H1 (cell line): ENCODE measurements at regions not wholly inside any gene's neighbourhood (a gene's known extent, or its start where the extent isn't known, plus 50 kb on each side); places are given as distances from the start of the nearest gene placed in this dataset.

Experiments used
- CTCF ChIA-PET: fragments of 300-600 bp; sonication (Branson Sonifier 250); formaldehyde crosslinking; loops from one replicate; lab custom pipeline; 2021; ENCODE audit not compliant: partially characterized antibody; lab: Charles Lee
- POLR2A ChIA-PET: fragments of 300-600 bp; sonication (Branson Sonifier 250); formaldehyde crosslinking; loops from one replicate; lab custom pipeline; 2021; ENCODE audit warnings: inconsistent platforms; ENCODE audit not compliant: partially characterized antibody; lab: Charles Lee
- DNase-seq, 2 experiments: peaks; one replicate each; pipeline versions ENCODE4 v3.0.0 to v3.0.0-alpha.2; 2010 to 2022; ENCODE audit warnings: low spot score in 2 of 2, low read depth in 1 of 2, mixed read lengths in 1 of 2
- FAIRE-seq: peaks from 2 replicates; lab custom pipeline; 2011; peaks lifted over from hg19 to GRCh38; lab: Jason Lieb, UNC
- H2AFZ ChIP-seq: 2 replicates; pipeline ENCODE4 v1.8.1; 2012; ENCODE audit warnings: low read length, inconsistent platforms
- H2AK5ac ChIP-seq: 2 replicates; pipeline ENCODE4 v1.6.1; 2013; ENCODE audit warnings: low read depth, low read length
- H2BK120ac ChIP-seq: replicated peaks from 2 replicates; pipeline ENCODE3; 2013; ENCODE audit warnings: low read depth, low read length, inconsistent platforms
- H2BK12ac ChIP-seq: 2 replicates; pipeline ENCODE4 v1.6.1; 2013; ENCODE audit warnings: low read depth, low read length
- H2BK15ac ChIP-seq: 2 replicates; pipeline ENCODE4 v1.6.1; 2013; ENCODE audit warnings: low read length
- H2BK20ac ChIP-seq: 2 replicates; pipeline ENCODE4 v1.6.1; 2013; ENCODE audit warnings: low read length
- H2BK5ac ChIP-seq: 2 replicates; pipeline ENCODE4 v1.6.1; 2013; ENCODE audit warnings: low read depth, low read length
- H3K14ac ChIP-seq: 2 replicates; pipeline ENCODE4 v1.6.1; 2013; ENCODE audit warnings: inconsistent platforms; ENCODE audit not compliant: insufficient read length
- H3K18ac ChIP-seq: 2 replicates; pipeline ENCODE4 v1.6.1; 2013; ENCODE audit warnings: low read length; ENCODE audit errors: extremely low read depth
- H3K23ac ChIP-seq: 2 replicates; pipeline ENCODE4 v1.6.1; 2013; ENCODE audit warnings: inconsistent platforms; ENCODE audit not compliant: insufficient read length
- H3K23me2 ChIP-seq: 2 replicates; pipeline ENCODE4 v1.6.1; 2013; ENCODE audit warnings: low read depth, low read length
- H3K27ac ChIP-seq: 2 replicates; pipeline ENCODE4 v1.6.1; 2011; ENCODE audit warnings: low read depth, low read length, inconsistent platforms
- H3K27me3 ChIP-seq, 4 experiments: replicated peaks in 1 of 4; 1 replicate in 1 of 4; 2 replicates in 3 of 4; pipeline versions ENCODE4 v1.6.1 to v1.8.1; 2011 to 2013; ENCODE audit warnings: low read length in 3 of 4, mild to moderate bottlenecking in 3 of 4, inconsistent platforms in 2 of 4, mixed read lengths in 2 of 4, moderate library complexity in 1 of 4; ENCODE audit not compliant: control insufficient read depth in 3 of 4, insufficient read depth in 3 of 4; ENCODE audit errors: extremely low read depth in 1 of 4
- H3K36me3 ChIP-seq, 4 experiments: 2 replicates each; pipeline versions ENCODE4 v1.6.1 to v1.8.1; 2011 to 2013; ENCODE audit warnings: mild to moderate bottlenecking in 4 of 4, low read length in 3 of 4, moderate library complexity in 2 of 4, control low read depth in 1 of 4, inconsistent platforms in 1 of 4; ENCODE audit not compliant: insufficient read depth in 4 of 4, control insufficient read depth in 2 of 4
- H3K4ac ChIP-seq: replicated peaks from 2 replicates; pipeline ENCODE3; 2013; ENCODE audit warnings: low read length, low read depth, mixed read lengths, inconsistent platforms; ENCODE audit not compliant: insufficient read length
- H3K4me1 ChIP-seq, 4 experiments: replicated peaks in 1 of 4; 1 replicate in 1 of 4; 2 replicates in 3 of 4; pipeline versions ENCODE4 v1.6.1 to v1.8.1; 2011 to 2013; ENCODE audit warnings: low read length in 3 of 4, inconsistent platforms in 2 of 4, mixed read lengths in 1 of 4; ENCODE audit not compliant: insufficient read depth in 4 of 4, control insufficient read depth in 3 of 4
- H3K4me2 ChIP-seq, 2 experiments: 2 replicates each; pipeline versions ENCODE4 v1.6.1 to v1.8.1; 2011 to 2013; ENCODE audit warnings: low read depth in 2 of 2, low read length in 2 of 2, control low read depth in 1 of 2, inconsistent platforms in 1 of 2, mild to moderate bottlenecking in 1 of 2; ENCODE audit not compliant: insufficient read depth in 1 of 2
- H3K4me3 ChIP-seq, 4 experiments: fragments of 200-600, 300-600 bp in 1 of 4; sonication (generic), shearing (Covaris generic), sonication (Bioruptor Twin) in 1 of 4; 2 replicates each; pipeline versions ENCODE4 v1.5.1 to v1.8.1; 2011 to 2016; ENCODE audit warnings: low read length in 4 of 4, low read depth in 3 of 4, control low read depth in 2 of 4, inconsistent platforms in 2 of 4, mild to moderate bottlenecking in 2 of 4, mixed read lengths in 1 of 4, moderate library complexity in 1 of 4; ENCODE audit not compliant: insufficient read depth in 2 of 4; ENCODE audit errors: extremely low read depth in 1 of 4
- H3K56ac ChIP-seq: replicated peaks from 2 replicates; pipeline ENCODE3; 2013; ENCODE audit warnings: low read depth, mild to moderate bottlenecking, mixed read lengths, low read length, inconsistent platforms; ENCODE audit not compliant: insufficient read length
- H3K79me1 ChIP-seq: 2 replicates; pipeline ENCODE4 v1.6.1; 2013; ENCODE audit warnings: low read depth, low read length, control low read depth
- H3K79me2 ChIP-seq, 2 experiments: 2 replicates each; pipeline versions ENCODE4 v1.6.1 to v1.8.1; 2012 to 2013; ENCODE audit warnings: low read length in 2 of 2, mild to moderate bottlenecking in 2 of 2, inconsistent platforms in 1 of 2; ENCODE audit not compliant: insufficient read depth in 2 of 2, control insufficient read depth in 1 of 2
- H3K9ac ChIP-seq, 4 experiments: replicated peaks in 1 of 4; 1 replicate in 1 of 4; 2 replicates in 3 of 4; pipeline versions ENCODE4 v1.6.1 to v1.8.1; 2011 to 2013; ENCODE audit warnings: low read depth in 3 of 4, low read length in 3 of 4, control low read depth in 2 of 4, mild to moderate bottlenecking in 2 of 4, moderate library complexity in 2 of 4, inconsistent platforms in 1 of 4; ENCODE audit errors: extremely low read depth in 1 of 4
- H3K9me3 ChIP-seq, 2 experiments: 2 replicates each; pipeline versions ENCODE4 v1.6.1 to v1.8.1; 2012 to 2013; ENCODE audit warnings: mild to moderate bottlenecking in 2 of 2, moderate library complexity in 2 of 2, control low read depth in 1 of 2, inconsistent platforms in 1 of 2, low read depth in 1 of 2, low read length in 1 of 2, mixed read lengths in 1 of 2; ENCODE audit not compliant: insufficient read depth in 2 of 2
- H4K20me1 ChIP-seq, 2 experiments: replicated peaks in 1 of 2; 2 replicates each; pipeline versions ENCODE3 to v1.8.1; 2011 to 2013; ENCODE audit warnings: inconsistent platforms in 2 of 2, low read length in 2 of 2, mild to moderate bottlenecking in 1 of 2; ENCODE audit not compliant: insufficient read depth in 2 of 2, control insufficient read depth in 1 of 2
- H4K5ac ChIP-seq: 2 replicates; pipeline ENCODE4 v1.6.1; 2013; ENCODE audit warnings: low read length, low read depth, mixed read lengths, inconsistent platforms; ENCODE audit not compliant: insufficient read length
- H4K8ac ChIP-seq: 2 replicates; pipeline ENCODE4 v1.8.0; 2013; ENCODE audit warnings: mild to moderate bottlenecking, moderate library complexity, low read length, inconsistent platforms; ENCODE audit not compliant: insufficient read depth; ENCODE audit errors: extremely low read depth
- H4K91ac ChIP-seq: replicated peaks from 2 replicates; pipeline ENCODE3; 2013; ENCODE audit warnings: low read length, mixed read lengths, inconsistent platforms; ENCODE audit not compliant: insufficient read length
- CHD2 ChIP-seq: IDR thresholded peaks from 2 replicates; pipeline ENCODE4 v1.6.1; 2012; ENCODE audit warnings: low read length, improper control_type of control experiment
- EGR1 ChIP-seq: IDR thresholded peaks from 2 replicates; pipeline ENCODE4 v1.6.1; 2011; ENCODE audit warnings: low read depth, low read length, borderline replicate concordance
- HDAC6 ChIP-seq: IDR thresholded peaks from one replicate; pipeline ENCODE4 v1.7.1; 2012; ENCODE audit warnings: low read depth, mild to moderate bottlenecking, inconsistent platforms, low read length, moderate library complexity
- MAFK ChIP-seq: IDR thresholded peaks from 2 replicates; pipeline ENCODE4 v1.6.1; 2012; ENCODE audit warnings: low read depth, mild to moderate bottlenecking, improper control_type of control experiment, low read length
- PHF8 ChIP-seq: fragments of 200-600 bp; sonication (generic); conservative IDR thresholded peaks from 2 replicates; pipeline ENCODE4 v1.7.1; 2012; ENCODE audit warnings: low read depth, mild to moderate bottlenecking, inconsistent platforms, low read length, moderate library complexity
- RBBP5 ChIP-seq: IDR thresholded peaks from 2 replicates; pipeline ENCODE4 v1.7.1; 2012; ENCODE audit warnings: low read depth, mild to moderate bottlenecking, inconsistent platforms, low read length, moderate library complexity, borderline replicate concordance
- TAF1 ChIP-seq: IDR thresholded peaks from 2 replicates; pipeline ENCODE4 v1.6.1; 2011; ENCODE audit warnings: mild to moderate bottlenecking, low read depth, low read length
- WGBS, 2 experiments: shearing (Covaris generic) in 1 of 2; methylation state at CpG; one replicate each; pipeline versions ENCODE4 v1.1.6 to v1.1.7; 2013 to 2015; ENCODE audit warnings: low lambda C conversion rate in 2 of 2, mixed read lengths in 2 of 2, inconsistent platforms in 1 of 2, low coverage in 1 of 2, missing lambda C conversion rate in 1 of 2; ENCODE audit not compliant: insufficient replicate concordance in 2 of 2, insufficient coverage in 1 of 2, insufficient read length in 1 of 2; ENCODE audit errors: extremely low coverage in 1 of 2, missing lambda C conversion rate in 1 of 2; 5-methylcytosine and 5-hydroxymethylcytosine counted together
- TF ChIP-seq, protein P1 (sequence below): IDR thresholded peaks from 2 replicates; pipeline ENCODE4 v1.6.1; 2012; ENCODE audit warnings: low read length, inconsistent platforms

DNA sequence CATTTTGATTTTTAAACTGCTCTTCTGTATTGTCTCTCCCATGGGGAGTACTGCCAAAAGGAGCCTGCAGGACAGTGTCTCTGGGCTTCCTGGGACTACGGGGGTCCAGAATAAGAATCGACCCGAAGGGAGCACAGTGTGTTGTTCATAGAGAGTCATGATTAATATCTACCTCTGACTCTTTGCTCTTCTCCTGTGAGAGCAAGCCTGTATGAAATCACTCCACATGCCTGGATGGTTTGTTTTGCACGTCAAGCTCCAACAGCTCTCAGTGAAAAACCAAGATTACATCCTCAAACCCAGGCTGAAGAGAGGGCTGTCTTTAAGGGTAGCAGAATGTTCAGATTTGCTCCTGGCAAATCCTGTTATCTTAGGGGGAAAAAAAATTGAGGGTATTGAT is 1860.0 kb upstream of the WWC1 start:
- Histone ChIP-seq H4K8ac (no peak overlapping the region), H3K36me3 (no peaks in the 10 kb centered on the region), H2AFZ (no peak overlapping the region), H3K56ac (no peak overlapping the region), H3K9me3 (no peaks in the 10 kb centered on the region), H2BK20ac (peak overlapping the region; percentile 74), H3K4me1 (peaks cover 0 to 16% (median 11%) of the 10 kb centered on the region in 4 experiments; a peak in 5 of 7 replicates), H3K23me2 (no peaks in the 10 kb centered on the region; the same call in 1 of the 2 replicates), H3K79me2 (no peaks in the 10 kb centered on the region), H3K14ac (no peak overlapping the region), H2BK120ac (peak overlapping the region; percentile 34), H2BK15ac (no peak overlapping the region), H3K18ac (peak overlapping the region; percentile 93), H2AK5ac (no peak overlapping the region), H4K91ac (peak overlapping the region; percentile 32), H3K4me2 (peak overlapping the region; percentile 64 to 65), H3K9ac (no peak overlapping the region), H2BK5ac (peak overlapping the region; percentile 81; the same call in 1 of the 2 replicates), H4K20me1 (no peaks in the 10 kb centered on the region), H3K79me1 (no peaks in the 10 kb centered on the region), H3K27ac (peak overlapping the region; percentile 41; the same call in 1 of the 2 replicates), H2BK12ac (peak overlapping the region; percentile 18; the same call in 1 of the 2 replicates), H3K4me3 (peak overlapping the region in 1 of 4 experiments; percentile 36; a peak in 2 of 8 replicates), H3K23ac (no peak overlapping the region), H3K27me3 (no peaks in the 10 kb centered on the region), H3K4ac (peak overlapping the region; percentile 42), H4K5ac (peak overlapping the region; percentile 98)
- POLR2A ChIA-PET: no interaction called here
- DNase-seq: peak in 1 of 2 experiments; percentile 47
- CTCF ChIA-PET: interaction anchor here (1.0 to 1.4 kb wide), 2 partner anchors 11 to 547 kb away, joined by 3 read pairs; partner anchors contain the start of gene TENM2
- no peak for TF ChIP-seq CHD2
- TF ChIP-seq HDAC6: no peak
- TF ChIP-seq PHF8: no peak
- TF ChIP-seq, protein P1, sequence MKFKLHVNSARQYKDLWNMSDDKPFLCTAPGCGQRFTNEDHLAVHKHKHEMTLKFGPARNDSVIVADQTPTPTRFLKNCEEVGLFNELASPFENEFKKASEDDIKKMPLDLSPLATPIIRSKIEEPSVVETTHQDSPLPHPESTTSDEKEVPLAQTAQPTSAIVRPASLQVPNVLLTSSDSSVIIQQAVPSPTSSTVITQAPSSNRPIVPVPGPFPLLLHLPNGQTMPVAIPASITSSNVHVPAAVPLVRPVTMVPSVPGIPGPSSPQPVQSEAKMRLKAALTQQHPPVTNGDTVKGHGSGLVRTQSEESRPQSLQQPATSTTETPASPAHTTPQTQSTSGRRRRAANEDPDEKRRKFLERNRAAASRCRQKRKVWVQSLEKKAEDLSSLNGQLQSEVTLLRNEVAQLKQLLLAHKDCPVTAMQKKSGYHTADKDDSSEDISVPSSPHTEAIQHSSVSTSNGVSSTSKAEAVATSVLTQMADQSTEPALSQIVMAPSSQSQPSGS: no peak
- TF ChIP-seq EGR1: no peak
- no peak for TF ChIP-seq MAFK
- no peak for TF ChIP-seq TAF1
- TF ChIP-seq RBBP5: no peak
- peak; percentile 28 for FAIRE-seq
- WGBS, 2 experiments: 15% methylated on average over 4 of the region's 4 CpGs; no CpG with 5 or more reads in 1 of the 2 experiments
